ENCODE measurements at regions not wholly inside any gene's neighbourhood (a gene's known extent, or its start where the extent isn't known, plus 50 kb on each side); places are given as distances from the start of the nearest gene placed in this dataset.
A peak's percentile ranks its signal among the peaks of the same experiment; 100 is the strongest.

GRCh38 chr22:44383064-44383575, 70.4 kb upstream of the SHISAL1 start:
- H3K27me3 Mint-ChIP-seq, result peaks cover 13 to 17% of the 10 kb centered on the region in 2 donors
- no peaks in the 10 kb centered on the region for H3K36me3 Mint-ChIP-seq
- DNase-seq (ENCODE audit: low spot score) (no peak), ATAC-seq (no peak)
- H3K9me3 Mint-ChIP-seq, result no peaks in the 10 kb centered on the region
- no peaks in the 10 kb centered on the region for H3K4me1 Mint-ChIP-seq (ENCODE audit: low read depth in 2 of 2)
- no peak overlapping the region for H3K4me3 Mint-ChIP-seq
- no peak overlapping the region for H3K27ac Mint-ChIP-seq

GRCh38 chr22:44382116-44383038, 69.6 kb upstream of the SHISAL1 start:
- Mint-ChIP-seq H3K9me3 (no peaks in the 10 kb centered on the region), H3K4me3 (no peak overlapping the region), H3K27ac (no peak overlapping the region), H3K27me3 (peaks cover 15 to 18% of the 10 kb centered on the region in 2 donors), H3K36me3 (peaks cover 4% of the 10 kb centered on the region), H3K4me1 (ENCODE audit: low read depth in 2 of 2) (no peaks in the 10 kb centered on the region)
- DNase-seq (ENCODE audit: low spot score) (peak; percentile 35), ATAC-seq (no peak)

GRCh38 chr22:44381761-44382115, 69.0 kb upstream of the SHISAL1 start:
- Mint-ChIP-seq H3K27me3 (peaks cover 13 to 15% of the 10 kb centered on the region in 2 donors), H3K27ac (no peak overlapping the region), H3K9me3 (no peaks in the 10 kb centered on the region), H3K4me3 (no peak overlapping the region), H3K4me1 (ENCODE audit: low read depth in 2 of 2) (no peaks in the 10 kb centered on the region), H3K36me3 (peaks cover 4% of the 10 kb centered on the region)
- DNase-seq (ENCODE audit: low spot score), result no peak
- ATAC-seq, result no peak

- no peak overlapping the region for H3K27ac Mint-ChIP-seq
- peaks cover 3% of the 10 kb centered on the region for H3K9me3 Mint-ChIP-seq
- H3K36me3 Mint-ChIP-seq, result peaks cover 9% of the 10 kb centered on the region
- H3K27me3 Mint-ChIP-seq, result peaks cover 14 to 21% of the 10 kb centered on the region in 2 donors
- H3K4me1 Mint-ChIP-seq (ENCODE audit: low read depth in 2 of 2), result no peaks in the 10 kb centered on the region
- H3K4me3 Mint-ChIP-seq, result no peak overlapping the region
- ATAC-seq (no peak), DNase-seq (ENCODE audit: low spot score) (no peak)
Observed at GRCh38 chr22:44380756-44381486, 68.2 kb upstream of the SHISAL1 start.

GRCh38 chr22:44379817-44380755, 67.3 kb upstream of the SHISAL1 start:
- no peak for DNase-seq (ENCODE audit: low spot score)
- no peak overlapping the region for H3K4me3 Mint-ChIP-seq
- H3K27ac Mint-ChIP-seq, result no peak overlapping the region
- peaks cover 20 to 28% of the 10 kb centered on the region in 2 donors for H3K27me3 Mint-ChIP-seq
- peaks cover 7% of the 10 kb centered on the region for H3K9me3 Mint-ChIP-seq
- no peaks in the 10 kb centered on the region for H3K4me1 Mint-ChIP-seq (ENCODE audit: low read depth in 2 of 2)
- peaks cover 16% of the 10 kb centered on the region for H3K36me3 Mint-ChIP-seq
- ATAC-seq, result no peak

GRCh38 chr22:44378380-44378779, 65.6 kb upstream of the SHISAL1 start:
- peaks cover 7% of the 10 kb centered on the region for H3K9me3 Mint-ChIP-seq
- DNase-seq (ENCODE audit: low spot score) (no peak), ATAC-seq (no peak)
- H3K4me1 Mint-ChIP-seq (ENCODE audit: low read depth in 2 of 2), result no peaks in the 10 kb centered on the region
- H3K27ac Mint-ChIP-seq, result no peak overlapping the region
- H3K27me3 Mint-ChIP-seq, result peaks cover 18 to 31% of the 10 kb centered on the region in 2 donors
- H3K4me3 Mint-ChIP-seq, result no peak overlapping the region
- peaks cover 25% of the 10 kb centered on the region for H3K36me3 Mint-ChIP-seq

- Mint-ChIP-seq H3K36me3 (peaks cover 25% of the 10 kb centered on the region), H3K27me3 (peaks cover 14 to 31% of the 10 kb centered on the region in 2 donors), H3K4me3 (no peak overlapping the region), H3K4me1 (ENCODE audit: low read depth in 2 of 2) (no peaks in the 10 kb centered on the region), H3K9me3 (peaks cover 7% of the 10 kb centered on the region), H3K27ac (no peak overlapping the region)
- no peak for ATAC-seq
- no peak for DNase-seq (ENCODE audit: low spot score)
Observed at GRCh38 chr22:44375451-44375850, 62.7 kb upstream of the SHISAL1 start.

- H3K9me3 Mint-ChIP-seq, result peaks cover 7% of the 10 kb centered on the region
- ATAC-seq (no peak), DNase-seq (ENCODE audit: low spot score) (no peak)
- no peak overlapping the region for H3K4me3 Mint-ChIP-seq
- H3K36me3 Mint-ChIP-seq, result peaks cover 25% of the 10 kb centered on the region
- H3K27ac Mint-ChIP-seq, result no peak overlapping the region
- peaks cover 14 to 26% of the 10 kb centered on the region in 2 donors for H3K27me3 Mint-ChIP-seq
- H3K4me1 Mint-ChIP-seq (ENCODE audit: low read depth in 2 of 2), result no peaks in the 10 kb centered on the region
Observed at GRCh38 chr22:44373234-44373633, 60.5 kb upstream of the SHISAL1 start.

GRCh38 chr22:44372611-44373010, 59.9 kb upstream of the SHISAL1 start:
- no peak for ATAC-seq
- Mint-ChIP-seq H3K9me3 (peaks cover 7% of the 10 kb centered on the region), H3K27me3 (peaks cover 14 to 20% of the 10 kb centered on the region in 2 donors), H3K4me3 (no peak overlapping the region), H3K36me3 (peaks cover 21% of the 10 kb centered on the region), H3K27ac (no peak overlapping the region), H3K4me1 (ENCODE audit: low read depth in 2 of 2) (no peaks in the 10 kb centered on the region)
- DNase-seq (ENCODE audit: low spot score), result no peak

- Mint-ChIP-seq H3K4me1 (ENCODE audit: low read depth in 2 of 2) (no peaks in the 10 kb centered on the region), H3K27ac (no peak overlapping the region), H3K9me3 (peaks cover 7% of the 10 kb centered on the region), H3K27me3 (peaks cover 12 to 16% of the 10 kb centered on the region in 2 donors), H3K36me3 (peaks cover 20% of the 10 kb centered on the region), H3K4me3 (no peak overlapping the region)
- DNase-seq (ENCODE audit: low spot score) (no peak), ATAC-seq (no peak)
Observed at GRCh38 chr22:44371741-44372525, 59.2 kb upstream of the SHISAL1 start.

GRCh38 chr22:44369916-44370801, 57.4 kb upstream of the SHISAL1 start:
- Mint-ChIP-seq H3K4me1 (ENCODE audit: low read depth in 2 of 2) (no peaks in the 10 kb centered on the region), H3K27me3 (peaks cover 4% of the 10 kb centered on the region in 2 donors), H3K9me3 (no peaks in the 10 kb centered on the region), H3K4me3 (no peak overlapping the region), H3K36me3 (peaks cover 9% of the 10 kb centered on the region), H3K27ac (no peak overlapping the region)
- ATAC-seq (no peak), DNase-seq (ENCODE audit: low spot score) (peak; percentile 56)

GRCh38 chr22:44369293-44369661, 56.5 kb upstream of the SHISAL1 start:
- H3K27me3 Mint-ChIP-seq, result peaks cover 0 to 2% of the 10 kb centered on the region in 2 donors
- no peaks in the 10 kb centered on the region for H3K9me3 Mint-ChIP-seq
- no peak overlapping the region for H3K27ac Mint-ChIP-seq
- H3K4me1 Mint-ChIP-seq (ENCODE audit: low read depth in 2 of 2), result no peaks in the 10 kb centered on the region
- ATAC-seq (no peak), DNase-seq (ENCODE audit: low spot score) (no peak)
- peaks cover 2% of the 10 kb centered on the region for H3K36me3 Mint-ChIP-seq
- H3K4me3 Mint-ChIP-seq, result no peak overlapping the region

Measured in natural killer cell treated with Interleukin-12 subunit alpha and Interleukin-12 subunit beta and Interleukin-15 and Interleukin-18, amount 100 ng/mL, for 72 hours (primary cell).